RWPE2 (cell line): ENCODE measurements at regions not wholly inside any gene's neighbourhood (a gene's known extent, or its start where the extent isn't known, plus 50 kb on each side); places are given as distances from the start of the nearest gene placed in this dataset.

Experiments used
- ATAC-seq: fragments of 200-7000 bp; cut with Tn5 transposase; 3 replicates; pipeline ENCODE4 v1.9.1; 2021; ENCODE audit warnings: low read depth
- DNase-seq: peaks from one replicate; pipeline ENCODE4 v3.0.0-alpha.2; 2020; ENCODE audit warnings: low spot score
- H3K27ac ChIP-seq: fragments of 450-650 bp; 2 replicates; pipeline ENCODE4 v1.5.1; 2017; ENCODE audit warnings: mild to moderate bottlenecking; ENCODE audit not compliant: poor library complexity, severe bottlenecking
- H3K27me3 ChIP-seq: fragments of 250-450 bp; sonication (Bioruptor Pico); 2 replicates; pipeline ENCODE4 v1.5.1; 2021; ENCODE audit warnings: mild to moderate bottlenecking, moderate library complexity; ENCODE audit not compliant: insufficient read depth, poor library complexity, severe bottlenecking
- H3K36me3 ChIP-seq: fragments of 250-450 bp; sonication (Bioruptor Pico); 2 replicates; pipeline ENCODE4 v1.5.1; 2020; ENCODE audit warnings: low read depth, mild to moderate bottlenecking, moderate library complexity
- H3K4me1 ChIP-seq: fragments of 250-450 bp; sonication (Bioruptor Pico); 2 replicates; pipeline ENCODE4 v1.5.1; 2021; ENCODE audit warnings: mild to moderate bottlenecking, moderate library complexity; ENCODE audit not compliant: insufficient read depth, poor library complexity, severe bottlenecking
- H3K4me3 ChIP-seq: fragments of 250-450 bp; sonication (Bioruptor Pico); 2 replicates; pipeline ENCODE4 v1.5.1; 2021; ENCODE audit warnings: mild to moderate bottlenecking, moderate library complexity; ENCODE audit not compliant: severe bottlenecking
- H3K9me3 ChIP-seq: fragments of 250-450 bp; sonication (Bioruptor Pico); 2 replicates; pipeline ENCODE4 v1.5.1; 2021; ENCODE audit warnings: mild to moderate bottlenecking, moderate library complexity; ENCODE audit not compliant: severe bottlenecking
- CTCF ChIP-seq: fragments of 450-650 bp; IDR thresholded peaks from one replicate; pipeline ENCODE4 v1.5.1; 2017; ENCODE audit warnings: mild to moderate bottlenecking, moderate library complexity; ENCODE audit not compliant: poor library complexity, severe bottlenecking

GRCh38 chr5:18334949-18335348 lies 700.7 kb downstream of the TAF11L14 start:
- H3K4me3 ChIP-seq = no peak overlapping the region
- H3K36me3 ChIP-seq = no peaks in the 10 kb centered on the region
- peaks cover 2% of the 10 kb centered on the region for H3K27me3 ChIP-seq
- ATAC-seq = no peak
- H3K4me1 ChIP-seq = peaks cover 2% of the 10 kb centered on the region
- DNase-seq = no peak
- TF ChIP-seq CTCF = no peak
- no peaks in the 10 kb centered on the region for H3K9me3 ChIP-seq
- H3K27ac ChIP-seq = no peak overlapping the region

- TF ChIP-seq CTCF = no peak
- Histone ChIP-seq H3K4me1 (no peaks in the 10 kb centered on the region), H3K9me3 (no peaks in the 10 kb centered on the region), H3K27me3 (no peaks in the 10 kb centered on the region), H3K27ac (no peak overlapping the region), H3K36me3 (no peaks in the 10 kb centered on the region), H3K4me3 (no peak overlapping the region)
- ATAC-seq (no peak), DNase-seq (no peak)
Observed at GRCh38 chr5:18354828-18355227, 720.6 kb downstream of the TAF11L14 start.

- Histone ChIP-seq H3K27me3 (no peaks in the 10 kb centered on the region), H3K36me3 (no peaks in the 10 kb centered on the region), H3K9me3 (no peaks in the 10 kb centered on the region), H3K27ac (no peak overlapping the region), H3K4me1 (no peaks in the 10 kb centered on the region), H3K4me3 (no peak overlapping the region)
- ATAC-seq = no peak
- no peak for DNase-seq
- TF ChIP-seq CTCF = no peak
Observed at GRCh38 chr5:18357486-18357885, 723.2 kb downstream of the TAF11L14 start.

- no peaks in the 10 kb centered on the region for H3K4me1 ChIP-seq
- H3K27me3 ChIP-seq = no peaks in the 10 kb centered on the region
- DNase-seq (no peak), ATAC-seq (no peak)
- no peaks in the 10 kb centered on the region for H3K9me3 ChIP-seq
- H3K4me3 ChIP-seq = no peak overlapping the region
- no peak overlapping the region for H3K27ac ChIP-seq
- TF ChIP-seq CTCF = no peak
- H3K36me3 ChIP-seq = no peaks in the 10 kb centered on the region
Observed at GRCh38 chr5:18366234-18366633, 732.0 kb downstream of the TAF11L14 start.

- Histone ChIP-seq H3K4me3 (no peak overlapping the region), H3K27me3 (no peaks in the 10 kb centered on the region), H3K36me3 (no peaks in the 10 kb centered on the region), H3K27ac (no peak overlapping the region), H3K9me3 (no peaks in the 10 kb centered on the region), H3K4me1 (no peaks in the 10 kb centered on the region)
- ATAC-seq = no peak
- no peak for DNase-seq
- TF ChIP-seq CTCF = no peak
Observed at GRCh38 chr5:18370531-18370930, 736.3 kb downstream of the TAF11L14 start.
